ENCODE measurements at regions not wholly inside any gene's neighbourhood (a gene's known extent, or its start where the extent isn't known, plus 50 kb on each side); places are given as distances from the start of the nearest gene placed in this dataset.
"Not testable (repeated sequence)": the region's sequence is repeated elsewhere in the genome, so short reads cannot be mapped to it uniquely, and the experiment has no call there.

DNA sequence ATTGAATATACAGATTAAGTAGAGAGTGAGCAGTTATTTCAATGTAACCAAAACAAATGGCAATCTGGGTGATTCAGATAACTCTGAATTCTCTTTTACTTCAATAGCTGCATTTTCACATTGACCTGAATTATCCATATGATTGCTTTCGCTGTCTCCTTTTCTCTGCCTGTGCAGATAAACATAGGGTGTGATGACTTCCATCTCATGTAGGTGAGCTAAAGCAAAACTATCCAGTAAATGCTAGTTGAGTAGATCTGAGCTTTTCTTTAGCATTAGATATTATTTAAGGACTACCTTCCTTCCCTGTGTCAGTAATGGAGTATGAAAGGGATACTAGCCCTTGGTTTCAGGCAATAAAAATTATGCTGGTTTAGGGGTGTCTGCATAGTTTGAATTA, 288.6 kb downstream of the OXSM start:
- no peak for DNase-seq

DNA sequence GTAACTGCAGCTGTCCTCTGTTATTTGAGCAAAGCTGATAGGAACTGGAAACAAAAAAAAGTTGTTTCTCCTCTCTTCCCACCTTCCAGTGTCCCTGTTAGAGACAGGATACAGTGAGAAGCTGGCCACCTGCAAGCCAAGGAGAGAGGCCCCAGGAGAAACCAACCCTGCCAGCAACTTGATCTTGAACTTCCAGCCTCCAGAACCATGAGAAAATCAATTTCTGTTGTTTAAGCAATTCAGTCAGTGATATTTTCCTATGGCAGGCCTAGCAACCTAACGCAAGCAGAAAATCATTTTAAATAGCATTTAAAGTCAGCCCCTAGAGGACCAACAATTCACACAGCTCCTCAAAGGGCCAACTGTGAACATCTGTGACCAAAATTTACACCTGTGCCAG, 291.3 kb downstream of the OXSM start:
- no peak for DNase-seq

DNA sequence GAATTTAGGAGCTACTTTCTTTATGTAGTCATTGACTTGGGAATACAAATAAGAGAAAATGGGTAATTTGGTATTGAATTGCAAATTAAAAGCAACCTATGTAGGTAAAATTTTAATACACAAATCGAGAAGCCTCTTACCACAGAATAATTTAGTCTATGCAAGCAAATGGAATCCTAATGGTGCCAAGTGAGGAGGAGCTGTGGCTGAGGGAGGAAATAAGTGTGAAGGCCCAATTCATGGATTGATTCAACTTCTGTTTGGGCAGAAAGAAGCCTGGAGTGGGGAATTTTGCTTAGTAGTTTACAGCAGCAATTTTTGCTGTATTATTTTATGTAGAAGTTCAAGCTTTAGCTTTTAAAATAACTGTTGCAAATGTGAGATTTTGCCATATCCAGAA, 291.9 kb downstream of the OXSM start:
- DNase-seq = no peak

DNA sequence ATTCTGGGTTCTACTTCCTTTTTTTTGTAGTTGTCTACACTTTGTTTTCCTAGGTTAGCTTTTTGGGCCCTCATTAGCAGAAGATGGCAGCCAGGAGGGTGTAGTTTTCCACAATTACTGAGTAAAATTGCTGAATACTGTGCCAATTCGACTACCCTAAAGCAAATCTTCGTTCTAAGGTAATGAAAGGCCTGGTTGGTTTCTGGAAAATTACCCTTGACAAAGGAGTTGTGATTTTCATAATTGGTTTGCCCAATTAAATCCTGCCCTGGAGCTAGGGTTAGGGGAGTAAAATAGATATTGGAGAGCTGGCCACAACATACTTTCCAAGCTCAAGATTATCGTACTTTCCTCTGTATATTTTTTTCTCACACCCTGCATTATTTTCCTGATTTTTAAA, 293.0 kb downstream of the OXSM start:
- DNase-seq = no peak

DNA sequence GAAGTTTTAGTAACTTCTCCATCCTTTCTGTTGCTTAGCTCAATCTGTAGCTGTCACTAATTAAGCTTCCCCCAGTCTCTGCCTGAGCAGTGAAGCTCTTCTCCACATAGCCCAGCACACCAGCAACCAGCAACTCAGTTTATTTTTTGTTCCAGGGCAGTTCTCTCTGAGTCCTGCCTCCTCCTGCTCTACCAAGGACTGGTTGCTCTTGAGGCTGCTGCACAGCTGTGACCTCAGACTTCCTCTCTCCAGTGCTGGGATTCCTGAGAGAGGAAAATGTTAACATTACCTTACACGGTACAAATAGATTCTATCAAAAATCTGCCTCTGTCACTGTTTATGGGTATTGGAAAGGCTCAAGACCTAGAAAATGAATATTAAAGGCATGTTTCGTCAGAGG, 294.7 kb downstream of the OXSM start:
- DNase-seq = no peak

DNA sequence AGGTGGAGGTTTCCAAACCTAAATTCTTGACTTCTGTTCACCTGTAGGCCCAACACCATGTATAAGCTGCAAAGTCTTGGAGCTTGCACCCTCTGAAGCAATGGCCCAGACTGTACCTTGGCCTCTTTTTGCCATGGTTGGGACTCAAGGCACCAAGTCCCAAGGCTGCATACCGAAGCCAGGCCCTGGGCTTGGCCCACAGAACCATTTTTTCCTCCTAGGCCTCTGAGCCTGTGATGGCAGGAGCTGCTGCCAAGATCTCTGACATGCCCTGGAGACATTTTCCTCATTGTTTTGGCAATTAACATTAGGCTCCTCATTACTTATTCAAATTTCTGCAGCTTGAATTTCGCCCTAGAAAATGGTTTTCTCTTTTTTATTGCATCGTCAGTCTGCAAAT, 297.9 kb downstream of the OXSM start:
- no peak for DNase-seq

DNA sequence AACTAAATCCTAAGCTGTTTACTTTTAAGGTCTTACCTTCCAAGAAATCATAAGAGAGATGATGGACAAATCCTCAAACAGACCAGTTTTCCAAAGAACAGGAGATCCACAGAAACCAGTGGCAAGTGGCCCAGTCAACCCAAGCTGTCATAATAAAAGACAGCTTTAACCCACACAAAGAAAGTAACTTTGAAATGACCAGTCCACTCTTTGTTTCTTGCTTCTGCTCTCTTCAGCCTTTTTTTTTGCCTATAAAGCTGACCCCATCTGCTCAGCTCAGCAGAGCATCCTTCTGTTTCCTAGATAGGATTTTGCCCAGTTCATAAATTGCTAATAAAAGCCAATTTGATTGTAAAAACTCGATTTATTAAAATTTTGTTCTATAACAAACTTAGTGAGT, 299.4 kb downstream of the OXSM start:
- DNase-seq = no peak

DNA sequence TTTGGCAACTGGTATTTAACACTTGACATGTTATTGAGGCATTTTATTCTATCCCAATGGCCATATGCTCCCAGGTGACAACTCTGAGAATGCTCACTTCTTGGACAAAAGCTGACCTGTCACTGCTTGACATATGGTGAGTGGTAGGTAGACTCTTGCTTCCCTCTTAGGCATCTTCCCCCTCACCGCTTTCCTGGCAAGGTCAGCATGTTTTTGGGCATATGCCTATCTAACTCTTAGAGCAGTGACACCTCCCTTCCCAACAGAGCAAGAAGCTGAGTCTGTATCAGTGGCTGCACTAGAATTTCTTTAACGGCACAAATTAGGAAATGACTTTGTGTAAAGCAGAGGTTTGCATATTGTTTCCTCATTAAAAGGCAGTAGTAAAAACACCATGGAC, 300.7 kb downstream of the OXSM start:
- no peak for DNase-seq

DNA sequence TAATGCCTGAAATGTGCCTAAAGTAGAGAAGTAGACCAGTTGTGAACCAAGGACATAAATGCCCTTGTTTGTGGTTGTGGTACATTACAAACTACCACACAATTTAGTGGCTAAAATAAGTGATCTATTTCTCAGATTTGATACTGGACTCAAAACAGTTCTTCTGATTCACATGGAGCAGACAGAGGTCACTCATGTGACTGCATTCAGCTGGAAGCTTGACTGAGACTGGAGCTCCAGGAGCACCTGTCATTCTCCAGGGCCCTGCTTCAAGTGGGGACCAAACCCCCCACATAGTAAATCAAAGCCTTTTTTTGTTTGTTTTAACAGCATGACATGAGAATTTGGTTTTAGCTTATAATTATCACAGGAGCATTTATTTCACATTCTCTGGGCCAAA, 301.2 kb downstream of the OXSM start:
- no peak for DNase-seq

DNA sequence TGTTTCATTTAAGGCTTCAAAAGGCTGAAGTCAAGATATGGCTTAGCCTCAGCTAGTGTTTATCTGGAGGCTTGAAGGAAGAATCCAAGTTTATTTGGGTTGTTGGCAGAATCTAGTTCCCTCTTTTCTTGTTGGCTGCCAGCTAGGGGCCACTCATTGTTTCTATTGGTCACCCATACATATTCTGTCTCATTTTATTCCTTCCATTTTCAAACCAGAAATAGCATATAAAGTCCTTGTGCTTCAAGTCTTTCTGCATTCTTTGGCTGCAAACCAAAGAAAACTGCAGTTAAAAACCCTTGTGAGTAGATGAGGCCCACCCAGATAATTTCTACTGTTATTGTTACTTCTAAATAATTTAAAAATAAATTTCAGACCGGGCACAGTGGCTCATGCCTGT, 301.7 kb downstream of the OXSM start:
- DNase-seq = no peak

DNA sequence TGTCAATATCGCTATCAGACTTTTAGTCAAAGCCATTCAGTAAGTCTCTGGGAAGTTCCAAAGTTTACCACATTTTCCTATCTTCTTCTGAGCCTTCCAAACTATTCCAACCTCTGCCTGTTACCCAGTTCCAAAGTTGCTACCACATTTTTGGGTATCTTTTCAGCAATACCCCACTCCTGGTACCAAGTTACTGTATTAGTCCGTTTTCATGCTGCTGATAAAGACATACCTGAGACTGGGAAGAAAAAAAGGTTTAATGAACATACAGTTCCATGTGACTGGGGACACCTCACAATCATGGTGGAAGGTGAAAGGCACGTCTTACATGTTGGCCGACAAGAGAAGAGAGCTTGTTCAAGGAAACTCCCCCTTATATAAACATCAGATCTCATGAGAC, 307.2 kb downstream of the OXSM start:
- DNase-seq = not testable (repeated sequence)

DNA sequence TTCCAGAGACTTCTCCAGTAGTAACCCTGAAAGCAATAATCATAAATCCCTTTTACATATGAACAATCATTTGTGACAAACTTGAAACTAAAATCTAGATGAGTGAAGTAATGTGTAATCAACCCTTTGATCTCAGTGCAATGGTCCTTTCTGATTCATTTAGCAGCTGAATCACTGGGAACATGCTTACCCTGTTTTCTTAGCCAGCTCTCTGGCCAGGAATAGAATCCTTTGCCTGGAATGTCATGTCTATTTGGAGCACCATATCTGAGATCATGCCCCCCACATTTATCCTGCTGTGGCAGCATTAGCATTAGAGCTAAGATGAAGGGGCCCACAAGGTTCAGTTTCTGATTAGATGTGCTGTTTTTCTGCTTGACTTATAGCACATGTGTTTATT, 309.8 kb downstream of the OXSM start:
- no peak for DNase-seq

DNA sequence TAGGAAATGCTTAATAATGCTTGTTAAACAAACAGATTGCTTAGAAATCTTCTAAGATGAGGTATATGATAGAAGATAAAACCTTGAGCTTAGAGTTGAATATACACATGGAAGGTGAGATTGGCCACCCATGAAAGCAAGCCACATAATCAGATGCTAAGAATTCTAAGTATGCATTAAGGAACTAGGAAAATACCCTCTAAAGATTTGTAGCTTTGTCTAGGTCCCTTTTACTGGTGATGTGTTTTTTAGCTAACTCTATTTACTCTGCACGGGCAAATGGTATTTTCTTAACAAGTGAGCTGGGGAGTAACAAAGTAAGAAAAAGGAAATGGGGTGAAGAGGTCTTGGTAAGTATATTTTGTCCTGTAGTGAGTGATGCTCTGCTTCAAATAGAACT, 310.3 kb downstream of the OXSM start:
- DNase-seq = no peak

DNA sequence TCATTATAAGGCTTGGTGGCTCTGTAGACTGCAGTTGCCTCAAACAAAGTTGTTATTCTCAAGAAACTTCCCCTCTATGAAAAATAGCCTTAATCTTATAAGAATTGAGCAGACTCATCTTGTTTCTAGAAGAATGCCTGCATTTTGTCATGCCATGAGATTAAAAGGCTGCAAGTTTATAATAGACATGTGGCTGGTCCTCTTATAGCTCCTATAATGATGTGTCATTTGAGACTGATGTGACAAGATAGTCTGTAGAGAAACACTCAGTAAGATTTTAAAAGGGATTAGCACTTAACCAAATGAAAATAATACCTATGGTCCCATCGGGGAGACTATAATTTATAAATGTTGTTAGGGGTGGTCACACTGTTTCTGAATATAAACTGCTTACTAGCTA, 312.5 kb downstream of the OXSM start:
- DNase-seq = no peak

DNA sequence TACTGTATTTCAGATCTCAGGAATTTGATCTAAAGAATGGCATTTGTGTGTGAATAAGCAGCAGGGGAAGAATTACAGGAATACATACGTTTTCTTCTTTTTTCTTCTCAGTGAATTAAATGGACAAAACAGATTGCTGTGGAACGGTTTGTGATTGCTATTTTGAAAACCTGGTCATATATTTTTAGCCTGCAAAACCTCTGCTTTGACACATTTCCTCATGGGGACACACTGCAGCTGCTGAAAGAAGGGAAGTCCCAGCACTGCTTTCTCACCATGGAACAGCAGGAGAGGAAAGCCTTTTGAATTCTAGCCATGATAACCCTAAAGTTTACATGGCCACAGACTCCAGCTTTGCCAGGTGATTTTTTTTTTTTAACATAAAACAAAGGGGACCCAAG, 315.0 kb downstream of the OXSM start:
- DNase-seq = no peak

DNA sequence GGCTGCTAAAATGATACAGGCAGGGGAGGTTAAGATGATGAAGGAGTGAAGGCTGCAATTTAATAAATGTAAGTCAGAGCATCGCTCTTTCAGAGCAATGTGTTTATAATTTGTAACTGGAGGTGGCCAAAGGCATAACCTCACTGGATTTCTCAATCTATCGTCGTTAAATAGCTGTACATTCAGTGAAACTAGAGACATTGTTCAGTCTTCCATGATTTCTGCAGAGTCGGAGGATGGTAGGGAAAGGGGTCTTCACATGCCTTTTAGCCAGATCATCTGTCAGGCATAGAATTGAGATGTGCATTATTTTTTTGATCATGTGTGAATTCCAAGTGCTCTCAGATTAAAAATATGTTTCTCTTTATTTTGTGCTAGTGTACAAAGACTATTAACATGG, 315.4 kb downstream of the OXSM start:
- no peak for DNase-seq

DNA sequence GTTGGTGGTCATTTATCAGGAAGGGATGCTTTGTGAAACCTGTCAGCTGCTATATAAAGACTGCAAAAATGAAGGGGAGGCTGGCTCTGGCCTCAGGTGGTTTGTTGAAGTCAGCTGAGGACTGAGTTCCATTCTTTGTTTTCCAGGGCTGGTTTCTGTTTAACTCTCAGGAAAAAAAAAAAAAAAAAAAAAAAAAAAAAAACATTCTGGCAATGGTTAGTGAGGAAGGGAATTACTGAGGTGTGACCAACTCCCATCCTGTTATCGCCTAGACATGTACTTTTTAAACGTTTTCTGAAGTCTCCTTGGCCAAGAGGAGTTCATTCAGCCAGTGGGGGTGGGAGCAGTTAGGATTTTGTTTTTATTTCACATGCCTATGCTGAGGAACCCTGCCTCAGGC, 316.3 kb downstream of the OXSM start:
- DNase-seq = no peak

DNA sequence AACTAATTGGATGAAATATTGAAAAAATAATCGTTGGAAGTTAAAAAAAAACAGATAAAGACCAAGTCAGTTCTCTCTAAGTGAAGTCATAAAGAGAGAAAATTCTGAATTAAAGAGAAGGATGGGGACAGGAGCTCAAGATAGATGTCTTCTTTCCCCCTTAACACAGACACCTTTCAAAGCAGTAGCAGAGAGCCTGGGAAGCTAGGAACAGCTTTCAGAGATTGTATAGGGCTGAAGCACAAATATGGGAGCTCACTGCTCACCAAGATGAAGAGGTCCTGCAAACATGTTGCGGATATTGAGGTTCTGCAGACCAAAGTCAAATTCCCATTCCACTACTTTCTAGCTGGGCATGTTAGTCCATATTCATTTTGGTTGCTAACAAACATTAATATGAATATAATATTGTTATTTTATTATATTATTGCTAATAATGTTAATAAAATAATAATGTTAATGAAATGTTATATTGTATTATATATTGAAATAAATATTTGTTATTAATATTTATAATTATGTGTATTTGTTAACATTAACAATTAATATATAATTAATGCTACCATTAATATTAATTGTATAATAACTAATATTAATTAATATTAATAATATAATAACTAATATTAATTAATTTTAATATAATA, 319.1 kb downstream of the OXSM start:
- DNase-seq = no peak

DNA sequence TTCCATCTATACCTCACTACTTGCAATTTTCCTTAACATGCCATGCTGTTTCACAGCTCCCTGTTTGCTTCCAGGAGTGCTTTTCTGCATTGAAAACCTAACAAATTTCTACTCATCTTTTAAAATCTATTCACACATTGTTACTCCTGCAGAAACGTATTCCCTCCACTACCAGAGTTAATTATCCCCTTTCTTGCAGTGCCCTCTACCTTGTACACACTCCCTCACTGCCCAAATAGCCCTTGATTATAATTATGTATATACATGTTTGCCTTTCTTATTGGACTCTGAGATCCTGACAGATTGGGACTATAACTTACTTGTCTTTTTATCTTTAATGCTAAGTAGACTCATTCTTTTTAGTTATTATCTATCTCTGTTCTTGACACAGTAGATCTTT, 325.0 kb downstream of the OXSM start:
- no peak for DNase-seq

DNA sequence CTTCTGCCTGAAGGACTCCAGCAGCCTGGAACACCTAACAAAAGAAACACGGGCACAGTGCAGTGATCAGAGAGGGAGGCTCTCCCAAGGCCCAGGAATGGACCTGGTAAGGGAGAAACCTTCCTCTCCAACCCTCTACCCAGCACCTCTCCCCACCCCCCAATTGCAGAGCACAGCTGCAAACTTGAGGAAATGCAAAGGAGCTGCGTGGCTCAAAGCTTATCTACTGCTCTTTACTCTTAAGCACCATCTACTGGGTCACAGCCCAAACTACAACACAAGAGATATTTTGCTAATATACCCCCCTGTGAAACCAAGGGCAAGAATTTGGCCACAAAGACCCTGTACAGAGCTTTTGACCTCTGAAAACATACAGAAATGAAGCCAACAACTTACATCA, 328.3 kb downstream of the OXSM start:
- no peak for DNase-seq

DNA sequence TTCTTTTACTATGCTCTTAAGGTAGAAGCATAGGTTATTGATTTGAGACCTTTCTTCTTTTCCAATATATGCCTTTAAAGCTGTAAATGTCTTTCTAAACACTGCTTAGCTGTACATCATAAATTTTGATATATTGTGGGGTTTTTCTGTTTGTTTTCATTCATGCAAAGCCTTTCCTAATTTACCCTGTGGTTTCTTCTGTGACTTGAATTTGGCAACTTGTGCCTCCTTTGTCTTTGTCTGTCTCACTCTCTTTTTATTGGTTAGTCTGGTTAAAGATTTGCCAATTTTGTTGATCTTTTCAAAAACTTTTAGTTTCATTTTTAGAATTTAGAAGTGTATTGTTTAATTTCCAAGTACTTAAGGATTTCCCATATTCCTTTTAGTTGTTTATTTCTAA, 343.1 kb downstream of the OXSM start:
- DNase-seq = no peak

DNA sequence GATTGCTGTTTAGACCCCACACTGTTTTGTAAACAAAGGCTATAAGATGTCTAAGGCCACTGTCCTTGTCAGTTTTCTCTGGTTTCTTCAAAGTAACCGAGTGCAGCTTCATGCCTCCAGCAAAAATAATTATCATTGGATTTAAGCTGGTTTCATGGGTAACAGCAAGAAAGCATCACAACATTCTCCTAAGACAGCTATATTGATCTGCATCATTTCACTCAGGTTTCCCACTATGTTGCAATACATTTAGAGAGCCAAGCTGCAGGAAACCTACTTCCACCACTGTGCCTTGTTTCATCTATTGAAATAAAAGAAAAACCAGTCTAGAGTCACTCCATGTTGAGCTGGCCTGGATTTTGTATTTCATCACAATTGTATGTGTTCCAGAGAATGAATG, 351.4 kb downstream of the OXSM start:
- DNase-seq = no peak

DNA sequence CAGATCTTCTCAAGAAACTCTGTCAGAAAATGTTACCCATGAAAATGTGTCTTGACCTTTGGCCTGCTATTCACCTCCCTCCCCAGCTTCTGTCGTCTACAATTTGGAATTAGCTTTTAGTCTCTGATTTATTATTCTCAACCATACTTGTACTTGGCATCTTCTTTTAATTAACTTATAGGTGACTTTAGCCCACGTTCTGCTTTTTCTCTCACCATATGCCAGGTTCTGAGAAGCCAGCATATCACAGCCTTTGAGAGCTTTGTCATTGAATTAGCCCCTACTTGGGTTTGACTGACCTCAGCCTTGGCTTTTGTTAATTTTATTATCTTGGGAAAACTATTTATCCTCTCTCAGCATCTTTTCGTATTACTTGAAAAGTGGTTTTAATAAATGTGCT, 355.9 kb downstream of the OXSM start:
- DNase-seq = no peak

DNA sequence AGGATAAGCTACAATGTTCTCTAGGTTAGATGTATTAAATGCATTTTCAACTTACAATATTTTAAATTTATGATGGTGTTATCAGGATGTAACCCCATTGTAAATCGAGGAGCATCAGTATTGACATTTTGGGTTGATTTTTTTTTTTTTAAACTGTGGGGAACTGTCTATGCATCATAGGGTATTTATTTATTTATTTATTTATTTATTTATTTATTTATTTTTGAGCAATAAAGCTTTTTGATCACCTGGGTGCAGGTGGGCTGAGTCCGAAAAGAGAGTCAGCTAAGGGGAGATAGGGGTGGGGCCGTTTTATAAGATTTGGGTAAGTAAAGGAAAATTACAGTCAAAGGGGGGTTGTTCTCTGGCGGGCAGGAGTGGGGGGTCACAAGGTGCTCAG, 367.5 kb downstream of the OXSM start:
- not testable (repeated sequence) for DNase-seq

DNA sequence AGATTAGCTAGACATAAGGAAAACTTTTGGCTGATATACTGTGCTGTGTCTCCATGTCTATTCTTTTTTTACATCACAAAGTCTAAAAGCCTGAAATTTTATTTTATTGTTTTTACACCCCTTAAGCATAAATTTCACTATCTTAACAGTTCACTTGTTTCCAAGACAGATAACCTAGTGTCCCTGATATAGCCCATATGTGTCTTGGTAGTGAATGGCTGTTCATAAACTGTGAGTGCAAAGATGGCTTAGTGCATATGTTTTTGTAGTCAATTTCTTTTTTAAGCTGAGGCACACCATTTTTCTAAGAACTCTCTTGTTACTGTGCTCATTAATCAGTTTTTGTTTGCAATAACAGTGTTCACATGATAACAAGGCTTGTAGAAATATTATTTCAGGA, 381.1 kb downstream of the OXSM start:
- DNase-seq = no peak

DNA sequence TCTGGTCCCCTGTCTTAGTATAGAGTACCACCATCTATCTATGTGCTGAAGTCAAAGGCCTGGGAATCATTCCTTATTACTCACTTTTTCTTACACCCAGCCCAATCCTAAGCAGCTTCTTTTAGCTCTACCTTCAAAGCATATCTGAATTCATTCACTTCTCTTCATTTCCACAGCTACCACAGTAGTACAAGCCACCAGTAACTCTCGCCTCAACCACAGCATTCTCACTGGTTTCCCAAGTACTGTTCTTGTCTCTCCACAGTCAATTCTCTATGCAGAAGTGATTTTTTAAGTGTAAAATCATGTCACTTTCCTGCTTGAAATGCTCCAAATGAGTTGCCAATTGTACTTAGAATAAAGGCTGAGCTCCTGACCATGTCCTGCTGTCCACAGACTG, 401.7 kb downstream of the OXSM start:
- DNase-seq = no peak
